CD4-positive, alpha-beta T cell (primary cell): ENCODE measurements at regions not wholly inside any gene's neighbourhood (a gene's known extent, or its start where the extent isn't known, plus 50 kb on each side); places are given as distances from the start of the nearest gene placed in this dataset.

Source experiments
- ATAC-seq: fragments of 200-7000 bp; cut with Tn5 transposase; one replicate; pipeline ENCODE4 v1.10.0; 2022; ENCODE audit warnings: mild to moderate bottlenecking; ENCODE audit not compliant: poor library complexity
- CTCF ChIA-PET: fragments of 350-600 bp; sonication (Branson Sonifier 250); formaldehyde crosslinking; loops from one replicate; lab custom pipeline; 2021; ENCODE audit warnings: antibody characterized with exemption, inconsistent platforms; lab: Charles Lee
- POLR2A ChIA-PET: fragments of 350-600 bp; sonication (Branson Sonifier 250); formaldehyde crosslinking; loops from one replicate; lab custom pipeline; 2021; ENCODE audit warnings: antibody characterized with exemption, inconsistent platforms; lab: Charles Lee
- DNase-seq, 14 experiments: peaks; one replicate each; pipeline ENCODE4 v3.0.0-alpha.2; 2013 to 2020; ENCODE audit warnings: mixed read lengths in 2 of 14
- H3K27ac ChIP-seq, 2 donors: one replicate each; pipeline versions ENCODE4 v1.5.1 to v1.7.0; 2013; ENCODE audit warnings: low read length in 2 of 2, low read depth in 1 of 2, mild to moderate bottlenecking in 1 of 2
- H3K27me3 ChIP-seq, 2 experiments: 1 replicate in 1 of 2; 2 replicates in 1 of 2; pipeline versions ENCODE4 v1.6.1 to v1.7.0; 2013; ENCODE audit warnings: low read length in 2 of 2, control low read depth in 1 of 2, mild to moderate bottlenecking in 1 of 2, moderate library complexity in 1 of 2; ENCODE audit not compliant: insufficient read depth in 2 of 2, control insufficient read depth in 1 of 2
- H3K36me3 ChIP-seq: one replicate; pipeline ENCODE4 v1.6.1; 2013; ENCODE audit warnings: low read length, control low read depth; ENCODE audit not compliant: insufficient read depth
- H3K4me1 ChIP-seq: one replicate; pipeline ENCODE4 v1.6.1; 2013; ENCODE audit warnings: low read length, control low read depth; ENCODE audit not compliant: insufficient read depth
- H3K4me3 ChIP-seq: one replicate; pipeline ENCODE4 v1.5.1; 2013; ENCODE audit warnings: mild to moderate bottlenecking, low read length, moderate library complexity
- H3K9me3 ChIP-seq, 2 experiments: 1 replicate in 1 of 2; 2 replicates in 1 of 2; pipeline versions ENCODE4 v1.6.1 to v1.7.0; 2013; ENCODE audit warnings: low read length in 2 of 2, mild to moderate bottlenecking in 2 of 2, control low read depth in 1 of 2, moderate library complexity in 1 of 2; ENCODE audit not compliant: control insufficient read depth in 1 of 2, insufficient read depth in 1 of 2
- H3K27ac Mint-ChIP-seq: one replicate; pipeline ENCODE4 v1.8.0; 2020; ENCODE audit warnings: mixed read lengths
- H3K27me3 Mint-ChIP-seq: one replicate; pipeline ENCODE4 v1.8.0; 2021; ENCODE audit warnings: mixed read lengths
- H3K36me3 Mint-ChIP-seq: one replicate; pipeline ENCODE4 v1.8.0; 2021; ENCODE audit warnings: low read depth, mixed read lengths
- H3K4me1 Mint-ChIP-seq: one replicate; pipeline ENCODE4 v1.8.0; 2021; ENCODE audit warnings: low read depth, mixed read lengths
- H3K4me3 Mint-ChIP-seq: one replicate; pipeline ENCODE4 v1.8.0; 2020; ENCODE audit warnings: mild to moderate bottlenecking, mixed read lengths
- H3K9me3 Mint-ChIP-seq: one replicate; pipeline ENCODE4 v1.8.0; 2020; ENCODE audit warnings: mixed read lengths
- CTCF ChIP-seq: fragments of 200-600 bp; IDR thresholded peaks from one replicate; pipeline ENCODE4 v1.8.0; 2022; ENCODE audit warnings: antibody characterized with exemption, mild to moderate bottlenecking
- intact Hi-C, 2 experiments: fragments of 100-400 bp; cut with DNase I in 1 of 2; cut with micrococcal nuclease in 1 of 2; formaldehyde crosslinking; loops; one replicate each; pipeline versions ENCODE4 v1.15.1 to v1.9.0; 2023 to 2025; cut with DNase I, micrococcal nuclease

- no peaks in the 10 kb centered on the region for H3K9me3 Mint-ChIP-seq
- ATAC-seq (peak; percentile 82), DNase-seq (peak; percentile 58 to 83 (median 71))
- Histone ChIP-seq H3K36me3 (no peaks in the 10 kb centered on the region), H3K27me3 (no peaks in the 10 kb centered on the region), H3K4me3 (no peak overlapping the region), H3K4me1 (peaks cover 7% of the 10 kb centered on the region), H3K27ac (no peak overlapping the region), H3K9me3 (no peaks in the 10 kb centered on the region)
- CTCF ChIA-PET = interaction anchor here (0.8 to 1.5 kb wide), 12 partner anchors 11 to 1419 kb away, joined by 3 to 6 read pairs (median 4); no protein-coding TSS in a partner anchor
- no peak overlapping the region for H3K4me3 Mint-ChIP-seq
- POLR2A ChIA-PET = interaction anchor here (0.6 to 1.0 kb wide), 2 partner anchors 433 to 472 kb away, joined by 3 read pairs; no protein-coding TSS in a partner anchor
- H3K27ac Mint-ChIP-seq = no peak overlapping the region
- TF ChIP-seq CTCF = peak; percentile 97
- H3K36me3 Mint-ChIP-seq = no peaks in the 10 kb centered on the region
- H3K4me1 Mint-ChIP-seq = peaks cover 10% of the 10 kb centered on the region
- intact Hi-C loops = loop anchor here (1.0 to 10.0 kb wide), 12 partner anchors 256 to 1420 kb away; no protein-coding TSS in a partner anchor
- H3K27me3 Mint-ChIP-seq = peaks cover 20% of the 10 kb centered on the region
Measured at GRCh38 chr1:65687428-65688214, 105.1 kb upstream of the PDE4B start.

GRCh38 chr1:65688215-65688566 is 104.5 kb upstream of the PDE4B start:
- no peak for ATAC-seq

GRCh38 chr1:65688848-65689247 is 103.8 kb upstream of the PDE4B start:
- Histone ChIP-seq H3K27me3 (no peaks in the 10 kb centered on the region), H3K4me3 (no peak overlapping the region), H3K4me1 (peaks cover 7% of the 10 kb centered on the region), H3K9me3 (no peaks in the 10 kb centered on the region), H3K27ac (no peak overlapping the region), H3K36me3 (no peaks in the 10 kb centered on the region)
- no peak for TF ChIP-seq CTCF
- H3K9me3 Mint-ChIP-seq = no peaks in the 10 kb centered on the region
- no peaks in the 10 kb centered on the region for H3K36me3 Mint-ChIP-seq
- H3K27me3 Mint-ChIP-seq = peaks cover 11% of the 10 kb centered on the region
- ChIA-PET CTCF (no interaction called here), POLR2A (no interaction called here)
- no peak for DNase-seq
- H3K4me3 Mint-ChIP-seq = no peak overlapping the region
- H3K4me1 Mint-ChIP-seq = peaks cover 10% of the 10 kb centered on the region
- no peak for ATAC-seq
- no peak overlapping the region for H3K27ac Mint-ChIP-seq
- intact Hi-C loops = loop anchor here in 1 of 2 experiments (2.0 to 10.0 kb wide), 5 partner anchors 566 to 1422 kb away; no protein-coding TSS in a partner anchor

More at GRCh38 chr1:65688215-65688566, 104.5 kb upstream of the PDE4B start:
- no peak for TF ChIP-seq CTCF
- H3K27ac ChIP-seq = no peak overlapping the region
- ChIA-PET CTCF (interaction anchor here (0.9 to 1.5 kb wide), 8 partner anchors 22 to 1420 kb away, joined by 3 to 6 read pairs (median 4); no protein-coding TSS in a partner anchor), POLR2A (interaction anchor here (1.0 kb wide), 1 partner anchor 434 kb away, joined by 3 read pairs; no protein-coding TSS in a partner anchor)
- peaks cover 7% of the 10 kb centered on the region for H3K4me1 ChIP-seq
- peaks cover 10% of the 10 kb centered on the region for H3K4me1 Mint-ChIP-seq
- no peaks in the 10 kb centered on the region for H3K36me3 ChIP-seq
- no peak overlapping the region for H3K27ac Mint-ChIP-seq
- H3K9me3 ChIP-seq = no peaks in the 10 kb centered on the region
- H3K27me3 Mint-ChIP-seq = peaks cover 17% of the 10 kb centered on the region
- H3K4me3 ChIP-seq = no peak overlapping the region
- H3K4me3 Mint-ChIP-seq = no peak overlapping the region
- DNase-seq = no peak
- no peaks in the 10 kb centered on the region for H3K36me3 Mint-ChIP-seq
- intact Hi-C loops = loop anchor here in 1 of 2 experiments (2.0 to 10.0 kb wide), 5 partner anchors 567 to 1421 kb away; no protein-coding TSS in a partner anchor
- H3K9me3 Mint-ChIP-seq = no peaks in the 10 kb centered on the region
- H3K27me3 ChIP-seq = no peaks in the 10 kb centered on the region
